NCI-H2171 treated with DMSO at 0.1 percent for 48 hours (cell line): ENCODE measurements at regions not wholly inside any gene's neighbourhood (a gene's known extent, or its start where the extent isn't known, plus 50 kb on each side); places are given as distances from the start of the nearest gene placed in this dataset.

Experiments used
- DNase-seq: peaks from one replicate; lab custom pipeline; 2025; lab: John Stamatoyannopoulos, UW

DNA sequence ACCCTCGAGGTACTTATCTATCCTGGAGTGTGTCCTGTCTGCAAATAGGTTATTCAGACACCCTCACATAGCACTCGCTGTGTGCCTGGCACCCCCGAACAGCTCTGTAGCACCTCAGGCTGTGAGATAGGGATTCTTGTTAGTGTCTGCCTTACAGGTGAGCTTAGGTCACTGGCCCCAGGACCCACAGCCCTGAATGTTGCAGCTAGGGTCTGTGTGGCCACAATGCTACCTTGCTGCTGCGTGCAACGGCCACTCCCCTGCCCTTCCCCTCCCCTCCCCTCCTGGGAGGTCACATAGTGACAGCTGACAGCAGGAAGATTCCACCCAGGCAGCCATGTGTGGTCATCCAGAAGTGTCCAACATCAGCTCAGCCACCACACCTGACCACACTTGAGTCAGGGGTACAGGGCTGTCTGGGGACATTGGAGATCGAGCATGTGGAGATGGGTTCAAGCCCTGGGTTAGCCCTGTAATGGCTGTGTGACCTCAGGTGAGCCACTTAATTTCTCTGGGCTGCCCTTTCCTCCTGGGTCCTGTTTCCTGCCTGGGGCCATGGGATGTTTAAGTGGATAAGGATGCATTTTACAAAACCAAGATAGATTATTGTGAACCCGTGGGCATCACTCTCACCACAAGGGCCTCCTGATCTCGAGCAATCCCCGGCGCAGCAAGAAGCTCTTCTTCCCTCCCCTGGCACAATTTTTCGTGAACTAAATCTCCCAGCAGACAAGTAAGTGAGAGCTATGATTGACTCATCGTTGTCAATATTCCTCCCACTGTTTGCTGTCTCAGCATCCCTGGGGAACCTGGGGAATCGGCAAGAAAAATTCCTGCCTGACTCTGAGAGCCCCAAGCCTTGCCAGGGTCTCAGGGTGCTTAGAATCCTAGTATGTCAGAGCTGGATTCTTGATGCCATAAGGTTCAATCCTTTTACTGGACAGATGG, 208.7 kb downstream of the PTPRU start:
- no peak for DNase-seq

- DNase-seq: no peak
These were observed 207.9 kb downstream of the PTPRU start for GRCh38 chr1:29444081-29444715.

GRCh38 chr1:29441916-29442668, 205.8 kb downstream of the PTPRU start:
- no peak for DNase-seq

- no peak for DNase-seq
These were observed 203.3 kb downstream of the PTPRU start for GRCh38 chr1:29439615-29440014.

DNA sequence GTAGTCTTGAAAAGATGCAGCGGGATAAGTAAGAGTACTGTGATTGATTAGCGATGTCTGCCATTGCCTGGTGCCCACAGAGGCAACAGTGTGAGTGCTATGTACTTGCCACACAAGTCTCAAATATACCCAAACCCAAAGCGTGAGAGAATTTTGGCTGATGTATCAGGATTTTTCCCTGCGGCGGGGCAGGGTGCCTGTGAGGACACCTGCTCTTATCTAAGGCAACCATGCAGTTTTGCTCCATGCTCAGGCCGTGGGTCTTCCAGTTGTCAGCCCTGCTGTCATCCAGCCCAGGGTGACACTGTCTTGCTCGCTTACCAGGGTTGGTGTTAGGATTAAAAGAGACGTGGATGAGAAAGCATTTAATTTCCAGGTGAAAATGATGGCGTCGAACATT, 202.7 kb downstream of the PTPRU start:
- no peak for DNase-seq

DNA sequence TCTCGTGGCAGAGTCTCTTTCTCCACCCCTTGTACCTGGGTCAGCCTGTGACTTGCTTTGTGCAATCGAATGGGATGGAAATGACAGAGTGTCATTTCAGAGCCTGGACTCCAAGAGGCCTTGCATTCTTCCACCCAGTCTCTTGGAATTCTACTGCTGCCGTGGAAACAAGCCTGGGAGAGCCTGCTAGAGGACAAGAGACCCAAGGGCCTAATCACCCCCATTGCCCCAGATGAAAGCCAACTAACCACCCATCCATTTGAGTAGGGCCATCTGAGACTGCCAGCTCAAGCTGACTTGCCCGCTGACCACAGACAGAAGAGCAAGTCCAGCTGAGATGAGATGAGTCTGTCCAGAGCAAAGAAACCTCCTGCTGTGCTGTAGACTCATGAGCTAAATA, 201.6 kb downstream of the PTPRU start:
- no peak for DNase-seq

DNA sequence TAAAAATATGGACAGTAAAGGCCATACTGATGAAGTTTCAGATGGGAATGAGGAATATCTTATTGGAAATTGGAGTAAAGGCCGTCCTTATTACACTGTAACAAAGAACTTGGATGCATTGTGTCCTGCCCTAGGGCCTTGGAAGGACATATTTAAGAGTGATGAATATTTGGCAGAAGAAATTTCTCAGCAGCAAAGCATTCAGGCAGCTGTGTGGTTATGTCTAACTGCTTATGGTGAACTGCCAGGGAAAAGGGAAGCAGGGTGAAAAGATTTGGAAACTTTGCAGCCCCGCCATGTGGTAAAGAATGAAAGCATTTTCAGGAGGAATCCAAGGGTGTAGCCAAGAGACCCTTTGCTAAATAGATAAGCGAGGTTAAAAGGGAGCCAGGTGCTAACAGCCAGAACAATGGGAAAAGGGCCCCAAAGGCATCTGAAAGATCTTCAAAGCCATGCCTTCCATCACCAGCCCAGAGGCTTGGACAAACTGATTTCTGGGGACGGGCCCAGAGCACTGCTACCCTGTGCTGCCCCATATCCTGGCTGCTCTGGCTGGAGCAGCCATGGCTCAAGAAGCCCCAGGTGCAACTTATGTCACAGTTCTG, 200.0 kb downstream of the PTPRU start:
- DNase-seq: no peak

DNA sequence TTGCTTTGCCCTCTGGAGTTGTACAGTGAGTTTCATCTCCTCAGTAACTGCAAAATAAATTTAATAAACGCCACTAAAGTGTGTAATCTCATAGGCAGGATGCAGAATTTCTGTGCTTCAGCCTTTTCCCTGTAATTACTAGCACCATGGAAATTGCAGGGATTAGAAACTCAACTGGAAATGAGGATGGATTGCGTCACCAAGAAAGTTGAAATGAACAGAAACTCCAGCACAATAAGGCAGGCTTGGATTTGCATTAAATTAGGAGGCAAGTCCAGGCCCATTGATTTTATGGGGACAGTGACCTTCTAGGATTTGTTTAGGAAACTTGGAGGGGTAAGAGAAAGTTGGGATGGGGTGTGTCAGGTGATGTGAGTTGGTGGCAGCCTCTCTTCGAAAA, 197.5 kb downstream of the PTPRU start:
- DNase-seq: no peak

DNA sequence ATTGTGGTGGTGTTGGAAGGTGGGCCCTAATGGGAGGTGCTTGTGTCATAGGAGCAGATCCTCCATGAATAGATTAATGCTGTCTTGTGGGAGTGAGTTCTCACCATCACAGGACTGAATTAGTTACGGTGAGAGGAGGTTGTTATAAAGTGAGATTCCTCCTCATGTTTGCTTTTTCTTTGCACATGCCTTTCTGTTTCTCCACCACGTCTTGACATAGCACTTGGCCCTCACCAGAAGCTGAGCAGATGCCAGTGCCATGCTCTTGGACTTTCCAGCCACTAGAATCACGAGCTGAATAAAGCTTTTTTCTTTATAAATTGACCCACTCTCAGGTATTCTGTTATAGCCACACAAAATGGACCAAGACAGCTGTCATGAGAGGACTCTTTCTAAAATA, 194.8 kb downstream of the PTPRU start:
- no peak for DNase-seq

- no peak for DNase-seq
These were observed 193.3 kb downstream of the PTPRU start for GRCh38 chr1:29429656-29430055.

GRCh38 chr1:29428997-29429396, 192.7 kb downstream of the PTPRU start:
- DNase-seq: no peak

GRCh38 chr1:29428280-29428615, 191.9 kb downstream of the PTPRU start:
- no peak for DNase-seq

- DNase-seq: no peak
These were observed 191.4 kb downstream of the PTPRU start for GRCh38 chr1:29427614-29428279.

DNA sequence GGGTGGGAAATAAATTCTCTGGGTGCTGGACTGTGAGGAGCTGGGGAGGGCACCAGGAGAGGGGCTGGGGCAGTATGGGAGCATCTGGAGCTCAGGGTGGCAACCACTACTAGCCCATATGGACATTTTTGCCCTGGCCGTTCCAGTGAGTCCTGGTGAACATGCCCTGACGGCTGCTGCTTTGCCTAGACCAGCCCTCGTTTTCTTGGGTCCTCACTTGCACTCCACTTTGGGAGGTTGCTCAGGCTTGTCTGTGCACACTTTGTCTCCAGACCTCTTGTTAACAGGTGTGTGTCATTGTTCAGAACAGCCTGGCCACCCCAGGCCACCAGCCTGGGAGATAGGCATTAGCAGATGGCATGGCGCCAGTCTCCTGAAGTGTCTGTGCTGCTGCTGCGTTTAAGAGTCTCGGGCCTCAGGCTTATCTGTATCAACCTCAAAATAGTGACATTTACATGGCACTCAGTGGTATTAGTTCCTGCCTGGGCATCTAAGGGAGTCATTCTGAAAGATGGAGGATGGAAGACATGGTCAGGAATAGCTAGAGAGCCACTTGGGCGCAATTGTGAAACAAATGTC, 190.5 kb downstream of the PTPRU start:
- peak; percentile 94 for DNase-seq

DNA sequence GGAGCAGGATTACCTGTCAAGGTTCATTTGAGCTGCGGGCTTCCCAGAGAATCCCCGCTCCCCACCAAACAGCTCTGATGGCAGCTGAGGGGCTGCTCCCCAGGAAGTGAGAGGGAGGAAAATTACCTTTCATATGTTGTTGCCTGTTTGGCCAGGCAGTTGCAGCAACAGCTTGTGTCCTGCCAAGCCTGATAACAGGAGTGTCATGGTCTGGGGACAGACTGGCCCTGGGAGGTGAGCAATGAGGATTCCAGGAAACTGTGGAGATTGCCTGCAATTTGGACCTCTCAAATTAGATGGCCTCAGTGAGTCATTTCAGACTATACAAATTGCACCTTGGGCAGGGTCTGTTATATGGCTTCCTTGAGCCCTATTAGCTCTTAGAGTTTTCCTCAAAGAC, 189.3 kb downstream of the PTPRU start:
- DNase-seq: no peak

- no peak for DNase-seq
These were observed 187.9 kb downstream of the PTPRU start for GRCh38 chr1:29424266-29424665.

DNA sequence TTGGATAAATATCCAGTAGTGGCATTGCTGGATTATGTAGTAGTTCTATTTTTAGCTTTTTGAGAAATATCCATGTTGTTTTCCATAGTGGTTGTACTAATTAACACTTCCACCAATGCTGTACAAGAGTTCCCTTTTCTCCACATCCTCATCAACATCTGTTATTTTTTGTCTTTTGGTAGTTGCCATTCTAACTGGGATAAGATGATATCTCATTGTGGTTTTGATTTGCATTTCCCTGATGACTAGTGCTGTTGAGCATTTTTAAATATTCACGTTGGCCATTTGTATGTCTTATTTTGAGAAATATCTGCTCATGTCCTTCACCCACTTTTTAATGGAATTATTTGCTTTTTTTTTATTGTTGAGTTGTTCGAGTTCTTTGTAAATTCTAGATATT, 183.9 kb downstream of the PTPRU start:
- no peak for DNase-seq

- DNase-seq: no peak
These were observed 181.6 kb downstream of the PTPRU start for GRCh38 chr1:29417971-29418370.

DNA sequence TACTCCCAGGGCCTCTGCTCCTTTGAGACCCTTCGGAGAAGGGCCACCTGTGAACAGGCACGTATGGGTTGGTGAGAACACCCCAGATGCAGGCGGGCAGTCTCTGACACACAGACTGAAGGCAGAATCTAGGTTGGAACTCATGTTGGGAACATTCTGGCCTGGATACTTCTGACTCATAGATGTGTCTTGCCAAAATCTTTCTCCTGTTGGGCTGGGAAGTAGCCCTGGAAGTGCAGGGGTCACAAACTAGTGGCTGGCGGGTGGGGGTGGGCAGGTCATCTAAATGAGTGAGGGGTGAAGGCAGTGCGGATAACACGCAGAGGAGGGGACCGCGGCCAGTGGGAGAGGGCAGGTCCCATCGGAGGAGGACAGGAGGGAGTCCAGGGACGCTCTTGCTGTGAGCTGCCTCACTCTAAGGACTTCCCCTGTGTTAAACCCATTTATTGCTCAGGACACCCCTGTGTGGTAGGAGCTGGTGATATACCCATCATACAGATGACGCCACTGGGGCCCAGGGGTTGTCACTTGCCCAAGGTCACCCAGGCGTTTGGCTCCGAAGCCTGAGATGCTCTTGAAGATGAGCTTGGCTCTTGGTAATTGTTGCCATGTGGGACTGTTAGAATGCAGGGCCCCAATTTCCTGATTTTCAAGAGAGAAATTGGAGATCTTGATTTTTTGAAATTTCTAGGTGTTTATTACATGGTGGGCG, 181.0 kb downstream of the PTPRU start:
- no peak for DNase-seq

- DNase-seq: no peak
These were observed 180.2 kb downstream of the PTPRU start for GRCh38 chr1:29416267-29417146.
